CD4-positive, alpha-beta T cell treated with Interleukin-12 subunit alpha and Interleukin-12 subunit beta, for 1 hour (primary cell): ENCODE measurements at regions not wholly inside any gene's neighbourhood (a gene's known extent, or its start where the extent isn't known, plus 50 kb on each side); places are given as distances from the start of the nearest gene placed in this dataset.

ENCODE experiments used
- DNase-seq: peaks from one replicate; pipeline ENCODE4 v3.0.0-alpha.2; 2020

GRCh38 chr4:181692965-181693364 lies 550.2 kb upstream of the TENM3 start:
- no peak for DNase-seq

- no peak for DNase-seq
These were observed 549.7 kb upstream of the TENM3 start for GRCh38 chr4:181693517-181693916.

GRCh38 chr4:181698221-181698620 lies 545.0 kb upstream of the TENM3 start:
- no peak for DNase-seq

- DNase-seq: no peak
These were observed 542.0 kb upstream of the TENM3 start for GRCh38 chr4:181701214-181701613.

GRCh38 chr4:181701894-181702293 lies 541.3 kb upstream of the TENM3 start:
- DNase-seq: no peak

- no peak for DNase-seq
These were observed 540.2 kb upstream of the TENM3 start for GRCh38 chr4:181702864-181703495.

- no peak for DNase-seq
These were observed 533.1 kb upstream of the TENM3 start for GRCh38 chr4:181710143-181710542.

- no peak for DNase-seq
These were observed 531.8 kb upstream of the TENM3 start for GRCh38 chr4:181711387-181711786.

- DNase-seq: no peak
These were observed 514.8 kb upstream of the TENM3 start for GRCh38 chr4:181728305-181728966.

- DNase-seq: no peak
These were observed 511.3 kb upstream of the TENM3 start for GRCh38 chr4:181731900-181732299.

- DNase-seq: no peak
These were observed 505.5 kb upstream of the TENM3 start for GRCh38 chr4:181737744-181738143.

- DNase-seq: no peak
These were observed 504.2 kb upstream of the TENM3 start for GRCh38 chr4:181739031-181739430.

GRCh38 chr4:181741513-181741912 lies 501.7 kb upstream of the TENM3 start:
- DNase-seq: no peak

- no peak for DNase-seq
These were observed 497.1 kb upstream of the TENM3 start for GRCh38 chr4:181745933-181746625.

GRCh38 chr4:181748581-181748980 lies 494.6 kb upstream of the TENM3 start:
- DNase-seq: no peak

- DNase-seq: no peak
These were observed 490.7 kb upstream of the TENM3 start for GRCh38 chr4:181752516-181752915.

- DNase-seq: no peak
These were observed 490.0 kb upstream of the TENM3 start for GRCh38 chr4:181753207-181753606.

- DNase-seq: no peak
These were observed 487.4 kb upstream of the TENM3 start for GRCh38 chr4:181755846-181756245.

GRCh38 chr4:181756451-181757095 lies 486.6 kb upstream of the TENM3 start:
- DNase-seq: no peak

GRCh38 chr4:181757098-181757497 lies 486.1 kb upstream of the TENM3 start:
- no peak for DNase-seq

- DNase-seq: no peak
These were observed 485.1 kb upstream of the TENM3 start for GRCh38 chr4:181757910-181758660.

- DNase-seq: no peak
These were observed 482.6 kb upstream of the TENM3 start for GRCh38 chr4:181760560-181760959.

GRCh38 chr4:181761156-181761555 lies 482.0 kb upstream of the TENM3 start:
- no peak for DNase-seq
